HG02943 (cell line): ENCODE measurements at regions not wholly inside any gene's neighbourhood (a gene's known extent, or its start where the extent isn't known, plus 50 kb on each side); places are given as distances from the start of the nearest gene placed in this dataset.
"Not testable (repeated sequence)": the region's sequence is repeated elsewhere in the genome, so short reads cannot be mapped to it uniquely, and the experiment has no call there.

Experiments
- ATAC-seq: cut with Tn5 transposase; IDR thresholded peaks from one replicate; pipeline ENCODE4 v1.9.1; 2021; ENCODE audit warnings: mild to moderate bottlenecking, low read depth, moderate library complexity; ENCODE audit not compliant: unreplicated experiment

GRCh38 chr5:126106029-126106428 is 317.2 kb upstream of the GRAMD2B start:
- ATAC-seq: no peak

GRCh38 chr5:126107381-126107780 is 315.8 kb upstream of the GRAMD2B start:
- no peak for ATAC-seq

- ATAC-seq: no peak
Observed at GRCh38 chr5:126108470-126108869, 314.7 kb upstream of the GRAMD2B start.

GRCh38 chr5:126115059-126115629 is 308.1 kb upstream of the GRAMD2B start:
- ATAC-seq: no peak

- no peak for ATAC-seq
Observed at GRCh38 chr5:126117044-126117443, 306.2 kb upstream of the GRAMD2B start.

GRCh38 chr5:126119887-126120442 is 303.2 kb upstream of the GRAMD2B start:
- ATAC-seq: no peak

- ATAC-seq: no peak
Observed at GRCh38 chr5:126120939-126121338, 302.3 kb upstream of the GRAMD2B start.

GRCh38 chr5:126122942-126123341 is 300.3 kb upstream of the GRAMD2B start:
- no peak for ATAC-seq

- no peak for ATAC-seq
Observed at GRCh38 chr5:126124706-126125345, 298.4 kb upstream of the GRAMD2B start.

GRCh38 chr5:126125407-126125806 is 297.8 kb upstream of the GRAMD2B start:
- no peak for ATAC-seq

- no peak for ATAC-seq
Observed at GRCh38 chr5:126126574-126126973, 296.6 kb upstream of the GRAMD2B start.

- not testable (repeated sequence) for ATAC-seq
Observed at GRCh38 chr5:126127371-126127770, 295.8 kb upstream of the GRAMD2B start.

GRCh38 chr5:126129431-126129830 is 293.8 kb upstream of the GRAMD2B start:
- no peak for ATAC-seq

GRCh38 chr5:126133424-126133823 is 289.8 kb upstream of the GRAMD2B start:
- ATAC-seq: no peak

- ATAC-seq: no peak
Observed at GRCh38 chr5:126137891-126138280, 285.3 kb upstream of the GRAMD2B start.

GRCh38 chr5:126138281-126138931 is 284.8 kb upstream of the GRAMD2B start:
- no peak for ATAC-seq

- no peak for ATAC-seq
Observed at GRCh38 chr5:126139086-126139485, 284.1 kb upstream of the GRAMD2B start.

- no peak for ATAC-seq
Observed at GRCh38 chr5:126139773-126140172, 283.4 kb upstream of the GRAMD2B start.

GRCh38 chr5:126143622-126144021 is 279.6 kb upstream of the GRAMD2B start:
- ATAC-seq: no peak

GRCh38 chr5:126150319-126150718 is 272.9 kb upstream of the GRAMD2B start:
- ATAC-seq: not testable (repeated sequence)

GRCh38 chr5:126155298-126155697 is 267.9 kb upstream of the GRAMD2B start:
- not testable (repeated sequence) for ATAC-seq

- no peak for ATAC-seq
Observed at GRCh38 chr5:126166368-126166767, 256.8 kb upstream of the GRAMD2B start.
